H1 (cell line): ENCODE measurements at regions not wholly inside any gene's neighbourhood (a gene's known extent, or its start where the extent isn't known, plus 50 kb on each side); places are given as distances from the start of the nearest gene placed in this dataset.

Experiments used
- CTCF ChIA-PET: fragments of 300-600 bp; sonication (Branson Sonifier 250); formaldehyde crosslinking; loops from one replicate; lab custom pipeline; 2021; ENCODE audit not compliant: partially characterized antibody; lab: Charles Lee
- POLR2A ChIA-PET: fragments of 300-600 bp; sonication (Branson Sonifier 250); formaldehyde crosslinking; loops from one replicate; lab custom pipeline; 2021; ENCODE audit warnings: inconsistent platforms; ENCODE audit not compliant: partially characterized antibody; lab: Charles Lee
- DNase-seq, 2 experiments: peaks; one replicate each; pipeline versions ENCODE4 v3.0.0 to v3.0.0-alpha.2; 2010 to 2022; ENCODE audit warnings: low spot score in 2 of 2, low read depth in 1 of 2, mixed read lengths in 1 of 2
- FAIRE-seq: peaks from 2 replicates; lab custom pipeline; 2011; peaks lifted over from hg19 to GRCh38; lab: Jason Lieb, UNC
- H2AFZ ChIP-seq: 2 replicates; pipeline ENCODE4 v1.8.1; 2012; ENCODE audit warnings: low read length, inconsistent platforms
- H2AK5ac ChIP-seq: 2 replicates; pipeline ENCODE4 v1.6.1; 2013; ENCODE audit warnings: low read depth, low read length
- H2BK120ac ChIP-seq: replicated peaks from 2 replicates; pipeline ENCODE3; 2013; ENCODE audit warnings: low read depth, low read length, inconsistent platforms
- H2BK12ac ChIP-seq: 2 replicates; pipeline ENCODE4 v1.6.1; 2013; ENCODE audit warnings: low read depth, low read length
- H2BK15ac ChIP-seq: 2 replicates; pipeline ENCODE4 v1.6.1; 2013; ENCODE audit warnings: low read length
- H2BK20ac ChIP-seq: 2 replicates; pipeline ENCODE4 v1.6.1; 2013; ENCODE audit warnings: low read length
- H2BK5ac ChIP-seq: 2 replicates; pipeline ENCODE4 v1.6.1; 2013; ENCODE audit warnings: low read depth, low read length
- H3K14ac ChIP-seq: 2 replicates; pipeline ENCODE4 v1.6.1; 2013; ENCODE audit warnings: inconsistent platforms; ENCODE audit not compliant: insufficient read length
- H3K18ac ChIP-seq: 2 replicates; pipeline ENCODE4 v1.6.1; 2013; ENCODE audit warnings: low read length; ENCODE audit errors: extremely low read depth
- H3K23ac ChIP-seq: 2 replicates; pipeline ENCODE4 v1.6.1; 2013; ENCODE audit warnings: inconsistent platforms; ENCODE audit not compliant: insufficient read length
- H3K23me2 ChIP-seq: 2 replicates; pipeline ENCODE4 v1.6.1; 2013; ENCODE audit warnings: low read depth, low read length
- H3K27ac ChIP-seq: 2 replicates; pipeline ENCODE4 v1.6.1; 2011; ENCODE audit warnings: low read depth, low read length, inconsistent platforms
- H3K27me3 ChIP-seq, 4 experiments: replicated peaks in 1 of 4; 1 replicate in 1 of 4; 2 replicates in 3 of 4; pipeline versions ENCODE4 v1.6.1 to v1.8.1; 2011 to 2013; ENCODE audit warnings: low read length in 3 of 4, mild to moderate bottlenecking in 3 of 4, inconsistent platforms in 2 of 4, mixed read lengths in 2 of 4, moderate library complexity in 1 of 4; ENCODE audit not compliant: control insufficient read depth in 3 of 4, insufficient read depth in 3 of 4; ENCODE audit errors: extremely low read depth in 1 of 4
- H3K36me3 ChIP-seq, 4 experiments: 2 replicates each; pipeline versions ENCODE4 v1.6.1 to v1.8.1; 2011 to 2013; ENCODE audit warnings: mild to moderate bottlenecking in 4 of 4, low read length in 3 of 4, moderate library complexity in 2 of 4, control low read depth in 1 of 4, inconsistent platforms in 1 of 4; ENCODE audit not compliant: insufficient read depth in 4 of 4, control insufficient read depth in 2 of 4
- H3K4ac ChIP-seq: replicated peaks from 2 replicates; pipeline ENCODE3; 2013; ENCODE audit warnings: low read length, low read depth, mixed read lengths, inconsistent platforms; ENCODE audit not compliant: insufficient read length
- H3K4me1 ChIP-seq, 4 experiments: replicated peaks in 1 of 4; 1 replicate in 1 of 4; 2 replicates in 3 of 4; pipeline versions ENCODE4 v1.6.1 to v1.8.1; 2011 to 2013; ENCODE audit warnings: low read length in 3 of 4, inconsistent platforms in 2 of 4, mixed read lengths in 1 of 4; ENCODE audit not compliant: insufficient read depth in 4 of 4, control insufficient read depth in 3 of 4
- H3K4me2 ChIP-seq, 2 experiments: 2 replicates each; pipeline versions ENCODE4 v1.6.1 to v1.8.1; 2011 to 2013; ENCODE audit warnings: low read depth in 2 of 2, low read length in 2 of 2, control low read depth in 1 of 2, inconsistent platforms in 1 of 2, mild to moderate bottlenecking in 1 of 2; ENCODE audit not compliant: insufficient read depth in 1 of 2
- H3K4me3 ChIP-seq, 4 experiments: fragments of 200-600, 300-600 bp in 1 of 4; sonication (generic), shearing (Covaris generic), sonication (Bioruptor Twin) in 1 of 4; 2 replicates each; pipeline versions ENCODE4 v1.5.1 to v1.8.1; 2011 to 2016; ENCODE audit warnings: low read length in 4 of 4, low read depth in 3 of 4, control low read depth in 2 of 4, inconsistent platforms in 2 of 4, mild to moderate bottlenecking in 2 of 4, mixed read lengths in 1 of 4, moderate library complexity in 1 of 4; ENCODE audit not compliant: insufficient read depth in 2 of 4; ENCODE audit errors: extremely low read depth in 1 of 4
- H3K56ac ChIP-seq: replicated peaks from 2 replicates; pipeline ENCODE3; 2013; ENCODE audit warnings: low read depth, mild to moderate bottlenecking, mixed read lengths, low read length, inconsistent platforms; ENCODE audit not compliant: insufficient read length
- H3K79me1 ChIP-seq: 2 replicates; pipeline ENCODE4 v1.6.1; 2013; ENCODE audit warnings: low read depth, low read length, control low read depth
- H3K79me2 ChIP-seq, 2 experiments: 2 replicates each; pipeline versions ENCODE4 v1.6.1 to v1.8.1; 2012 to 2013; ENCODE audit warnings: low read length in 2 of 2, mild to moderate bottlenecking in 2 of 2, inconsistent platforms in 1 of 2; ENCODE audit not compliant: insufficient read depth in 2 of 2, control insufficient read depth in 1 of 2
- H3K9ac ChIP-seq, 4 experiments: replicated peaks in 1 of 4; 1 replicate in 1 of 4; 2 replicates in 3 of 4; pipeline versions ENCODE4 v1.6.1 to v1.8.1; 2011 to 2013; ENCODE audit warnings: low read depth in 3 of 4, low read length in 3 of 4, control low read depth in 2 of 4, mild to moderate bottlenecking in 2 of 4, moderate library complexity in 2 of 4, inconsistent platforms in 1 of 4; ENCODE audit errors: extremely low read depth in 1 of 4
- H3K9me3 ChIP-seq, 2 experiments: 2 replicates each; pipeline versions ENCODE4 v1.6.1 to v1.8.1; 2012 to 2013; ENCODE audit warnings: mild to moderate bottlenecking in 2 of 2, moderate library complexity in 2 of 2, control low read depth in 1 of 2, inconsistent platforms in 1 of 2, low read depth in 1 of 2, low read length in 1 of 2, mixed read lengths in 1 of 2; ENCODE audit not compliant: insufficient read depth in 2 of 2
- H4K20me1 ChIP-seq, 2 experiments: replicated peaks in 1 of 2; 2 replicates each; pipeline versions ENCODE3 to v1.8.1; 2011 to 2013; ENCODE audit warnings: inconsistent platforms in 2 of 2, low read length in 2 of 2, mild to moderate bottlenecking in 1 of 2; ENCODE audit not compliant: insufficient read depth in 2 of 2, control insufficient read depth in 1 of 2
- H4K5ac ChIP-seq: 2 replicates; pipeline ENCODE4 v1.6.1; 2013; ENCODE audit warnings: low read length, low read depth, mixed read lengths, inconsistent platforms; ENCODE audit not compliant: insufficient read length
- H4K8ac ChIP-seq: 2 replicates; pipeline ENCODE4 v1.8.0; 2013; ENCODE audit warnings: mild to moderate bottlenecking, moderate library complexity, low read length, inconsistent platforms; ENCODE audit not compliant: insufficient read depth; ENCODE audit errors: extremely low read depth
- H4K91ac ChIP-seq: replicated peaks from 2 replicates; pipeline ENCODE3; 2013; ENCODE audit warnings: low read length, mixed read lengths, inconsistent platforms; ENCODE audit not compliant: insufficient read length
- CEBPB ChIP-seq: IDR thresholded peaks from 2 replicates; pipeline ENCODE4 v1.6.1; 2012; ENCODE audit warnings: low read depth, low read length
- CTBP2 ChIP-seq: IDR thresholded peaks from 2 replicates; pipeline ENCODE4 v1.7.0; 2011; ENCODE audit warnings: borderline replicate concordance, mild to moderate bottlenecking, moderate library complexity, mixed read lengths, low read length; ENCODE audit not compliant: insufficient read depth, insufficient read length
- JUN ChIP-seq: IDR thresholded peaks from 2 replicates; pipeline ENCODE4 v1.6.1; 2011; ENCODE audit warnings: low read depth, mild to moderate bottlenecking, improper control_type of control experiment, low read length
- WGBS, 2 experiments: shearing (Covaris generic) in 1 of 2; methylation state at CpG; one replicate each; pipeline versions ENCODE4 v1.1.6 to v1.1.7; 2013 to 2015; ENCODE audit warnings: low lambda C conversion rate in 2 of 2, mixed read lengths in 2 of 2, inconsistent platforms in 1 of 2, low coverage in 1 of 2, missing lambda C conversion rate in 1 of 2; ENCODE audit not compliant: insufficient replicate concordance in 2 of 2, insufficient coverage in 1 of 2, insufficient read length in 1 of 2; ENCODE audit errors: extremely low coverage in 1 of 2, missing lambda C conversion rate in 1 of 2; 5-methylcytosine and 5-hydroxymethylcytosine counted together

DNA sequence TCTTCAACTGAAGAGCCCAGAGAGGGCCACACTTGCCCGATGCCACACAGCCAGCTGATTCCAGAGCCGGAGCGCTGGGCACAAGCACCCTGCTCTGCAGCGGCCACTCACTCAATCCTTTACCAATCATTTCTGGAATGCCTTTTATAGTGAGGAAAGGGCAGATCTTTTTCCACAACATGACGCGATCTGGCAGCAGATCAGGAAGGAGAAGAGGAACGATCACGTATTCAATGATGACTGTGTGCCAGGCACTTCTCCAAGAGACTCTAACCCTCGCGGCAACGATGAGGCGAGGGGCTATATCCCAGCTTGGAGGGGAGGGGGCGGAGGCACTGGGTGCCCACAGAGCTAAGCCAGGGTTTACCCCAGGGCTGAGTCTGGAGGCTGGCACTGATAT is 56.3 kb upstream of the TCF20 start:
- peaks cover 0 to 17% (median 6%) of the 10 kb centered on the region in 4 experiments; a peak in 5 of 7 replicates for H3K4me1 ChIP-seq
- no peak overlapping the region for H2AFZ ChIP-seq
- no peak overlapping the region for H2BK5ac ChIP-seq
- H2BK120ac ChIP-seq = no peak overlapping the region
- no peak overlapping the region for H3K23ac ChIP-seq
- peaks cover 5% of the 10 kb centered on the region for H3K79me1 ChIP-seq
- H2BK15ac ChIP-seq = no peak overlapping the region
- no peaks in the 10 kb centered on the region for H3K9me3 ChIP-seq
- no peak overlapping the region for H3K4me2 ChIP-seq
- WGBS, 2 experiments = 85% methylated on average over 13 of the region's 13 CpGs; no CpG with 5 or more reads in 1 of the 2 experiments
- H3K27ac ChIP-seq = no peak overlapping the region
- H3K27me3 ChIP-seq = no peaks in the 10 kb centered on the region
- H2BK12ac ChIP-seq = no peak overlapping the region
- no peak overlapping the region for H3K56ac ChIP-seq
- ChIA-PET POLR2A (interaction anchor here (0.9 kb wide), 1 partner anchor 55 kb away, joined by 3 read pairs; no protein-coding TSS in a partner anchor), CTCF (interaction anchor here (0.7 to 1.5 kb wide), 6 partner anchors 8 to 159 kb away, joined by 3 to 6 read pairs (median 3); no protein-coding TSS in a partner anchor)
- no peak overlapping the region for H2BK20ac ChIP-seq
- peaks cover 3 to 23% of the 10 kb centered on the region in 2 experiments for H4K20me1 ChIP-seq
- no peaks in the 10 kb centered on the region for H3K36me3 ChIP-seq
- no peak overlapping the region for H3K18ac ChIP-seq
- no peak overlapping the region for H3K4me3 ChIP-seq
- no peak overlapping the region for H4K5ac ChIP-seq
- DNase-seq = no peak
- H4K91ac ChIP-seq = no peak overlapping the region
- no peaks in the 10 kb centered on the region for H3K79me2 ChIP-seq
- H3K23me2 ChIP-seq = peaks cover 6% of the 10 kb centered on the region; the same call in 1 of the 2 replicates
- no peak overlapping the region for H4K8ac ChIP-seq
- H3K14ac ChIP-seq = no peak overlapping the region
- no peak for FAIRE-seq
- H2AK5ac ChIP-seq = no peak overlapping the region
- H3K9ac ChIP-seq = no peak overlapping the region
- no peak for TF ChIP-seq JUN
- no peak for TF ChIP-seq CTBP2
- no peak for TF ChIP-seq CEBPB
- no peak overlapping the region for H3K4ac ChIP-seq
